ENCODE measurements at regions not wholly inside any gene's neighbourhood (a gene's known extent, or its start where the extent isn't known, plus 50 kb on each side); places are given as distances from the start of the nearest gene placed in this dataset.
A peak's percentile ranks its signal among the peaks of the same experiment; 100 is the strongest.

GRCh38 chr4:167622481-167623240 is 388.4 kb upstream of the SPOCK3 start:
- no peaks in the 10 kb centered on the region for H3K9me3 Mint-ChIP-seq
- H3K36me3 Mint-ChIP-seq (ENCODE audit: low read depth) = no peaks in the 10 kb centered on the region
- H3K4me3 Mint-ChIP-seq = no peak overlapping the region
- H3K4me1 Mint-ChIP-seq (ENCODE audit: low read depth) = no peaks in the 10 kb centered on the region
- no peaks in the 10 kb centered on the region for H3K27me3 Mint-ChIP-seq (ENCODE audit: insufficient read depth)
- peak; percentile 5 for DNase-seq (ENCODE audit: low spot score)
- intact Hi-C loops (cut with micrococcal nuclease) = loop anchor here (1.0 to 5.0 kb wide), 2 partner anchors 530 to 601 kb away; no protein-coding TSS in a partner anchor
- H3K27ac Mint-ChIP-seq = no peak overlapping the region

DNA sequence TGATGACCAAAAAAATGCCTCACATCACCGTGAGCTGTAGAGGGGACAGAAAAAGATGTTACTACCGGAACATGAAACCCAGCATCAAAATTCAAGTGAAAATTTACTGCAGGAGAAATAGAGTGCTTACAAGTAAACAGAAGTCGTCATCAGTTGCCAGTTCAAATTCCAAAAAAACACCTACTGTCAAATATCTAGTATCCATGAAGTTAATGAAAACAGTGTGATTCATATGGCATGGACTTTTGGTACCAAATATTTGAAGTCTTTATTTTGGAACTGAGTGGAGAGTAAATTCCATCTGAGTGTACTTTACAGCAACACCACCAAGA is 388.9 kb upstream of the SPOCK3 start:
- no peak for DNase-seq (ENCODE audit: low spot score)
- no peaks in the 10 kb centered on the region for H3K36me3 Mint-ChIP-seq (ENCODE audit: low read depth)
- no peak overlapping the region for H3K4me3 Mint-ChIP-seq
- no peak overlapping the region for H3K27ac Mint-ChIP-seq
- H3K4me1 Mint-ChIP-seq (ENCODE audit: low read depth) = no peaks in the 10 kb centered on the region
- no peaks in the 10 kb centered on the region for H3K9me3 Mint-ChIP-seq
- H3K27me3 Mint-ChIP-seq (ENCODE audit: insufficient read depth) = no peaks in the 10 kb centered on the region
- intact Hi-C loops (cut with micrococcal nuclease) = loop anchor here (5.0 kb wide), 1 partner anchor 529 kb away; no protein-coding TSS in a partner anchor

GRCh38 chr4:167629272-167629671 is 395.0 kb upstream of the SPOCK3 start:
- Mint-ChIP-seq H3K27ac (no peak overlapping the region), H3K4me1 (ENCODE audit: low read depth) (no peaks in the 10 kb centered on the region), H3K27me3 (ENCODE audit: insufficient read depth) (no peaks in the 10 kb centered on the region), H3K36me3 (ENCODE audit: low read depth) (no peaks in the 10 kb centered on the region), H3K4me3 (no peak overlapping the region), H3K9me3 (peaks cover 5% of the 10 kb centered on the region)
- intact Hi-C loops (cut with micrococcal nuclease) = no loop called here
- DNase-seq (ENCODE audit: low spot score) = no peak

GRCh38 chr4:167642250-167642649 is 408.0 kb upstream of the SPOCK3 start:
- no peak overlapping the region for H3K4me3 Mint-ChIP-seq
- H3K9me3 Mint-ChIP-seq = no peaks in the 10 kb centered on the region
- intact Hi-C loops (cut with micrococcal nuclease) = no loop called here
- DNase-seq (ENCODE audit: low spot score) = no peak
- no peaks in the 10 kb centered on the region for H3K4me1 Mint-ChIP-seq (ENCODE audit: low read depth)
- no peak overlapping the region for H3K27ac Mint-ChIP-seq
- no peaks in the 10 kb centered on the region for H3K27me3 Mint-ChIP-seq (ENCODE audit: insufficient read depth)
- H3K36me3 Mint-ChIP-seq (ENCODE audit: low read depth) = no peaks in the 10 kb centered on the region

DNA sequence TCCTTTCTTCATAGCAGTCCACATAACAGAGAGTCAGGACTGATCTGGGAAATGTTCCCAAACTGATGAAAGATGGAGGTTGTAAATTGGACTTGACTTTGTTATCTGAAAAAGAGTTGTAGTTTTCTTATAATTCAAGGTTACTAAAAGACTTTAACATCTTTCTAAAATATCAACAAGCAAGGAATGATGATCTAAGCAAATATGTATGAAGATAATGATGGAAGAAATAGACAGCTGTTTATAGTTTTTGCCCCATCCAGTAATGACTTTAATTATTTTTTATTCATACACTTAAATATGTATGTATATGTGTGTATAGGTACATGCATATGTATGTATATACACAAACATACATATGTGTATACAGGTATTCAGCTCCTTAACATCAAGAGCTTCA is 411.1 kb upstream of the SPOCK3 start:
- no peak overlapping the region for H3K4me3 Mint-ChIP-seq
- H3K4me1 Mint-ChIP-seq (ENCODE audit: low read depth) = no peaks in the 10 kb centered on the region
- H3K36me3 Mint-ChIP-seq (ENCODE audit: low read depth) = no peaks in the 10 kb centered on the region
- no peak overlapping the region for H3K27ac Mint-ChIP-seq
- intact Hi-C loops (cut with micrococcal nuclease) = no loop called here
- no peaks in the 10 kb centered on the region for H3K9me3 Mint-ChIP-seq
- no peak for DNase-seq (ENCODE audit: low spot score)
- no peaks in the 10 kb centered on the region for H3K27me3 Mint-ChIP-seq (ENCODE audit: insufficient read depth)

GRCh38 chr4:167652267-167652666 is 418.0 kb upstream of the SPOCK3 start:
- Mint-ChIP-seq H3K27ac (no peak overlapping the region), H3K4me1 (ENCODE audit: low read depth) (no peaks in the 10 kb centered on the region), H3K4me3 (no peak overlapping the region), H3K27me3 (ENCODE audit: insufficient read depth) (no peaks in the 10 kb centered on the region), H3K9me3 (no peaks in the 10 kb centered on the region), H3K36me3 (ENCODE audit: low read depth) (no peaks in the 10 kb centered on the region)
- DNase-seq (ENCODE audit: low spot score) = no peak
- intact Hi-C loops (cut with micrococcal nuclease) = no loop called here

DNA sequence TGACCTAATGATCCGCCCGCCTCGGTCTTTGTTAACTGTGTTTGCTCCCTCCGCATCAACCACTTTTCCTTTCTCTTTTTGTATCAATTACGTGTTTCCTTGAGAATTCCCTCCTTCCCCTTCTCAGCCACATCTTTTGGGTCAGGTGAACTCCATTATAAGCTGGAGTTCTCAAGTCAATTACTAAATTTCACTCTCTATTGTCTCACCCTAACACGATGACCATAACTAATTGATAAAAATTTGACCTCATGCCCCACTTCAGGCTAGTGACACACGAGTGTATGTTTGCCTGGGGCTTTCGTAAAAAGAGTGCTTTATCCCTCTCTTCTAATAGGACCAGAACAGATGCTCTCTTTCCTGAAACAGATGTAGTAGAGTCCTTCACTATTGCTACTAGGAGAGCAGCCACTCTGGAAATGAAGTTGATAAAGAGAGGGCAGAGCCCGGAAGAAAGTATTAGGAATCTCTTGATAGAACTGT is 403.6 kb upstream of the ANXA10 start:
- H3K4me3 Mint-ChIP-seq = no peak overlapping the region
- H3K27me3 Mint-ChIP-seq (ENCODE audit: insufficient read depth) = no peaks in the 10 kb centered on the region
- H3K27ac Mint-ChIP-seq = no peak overlapping the region
- DNase-seq (ENCODE audit: low spot score) = no peak
- no peaks in the 10 kb centered on the region for H3K36me3 Mint-ChIP-seq (ENCODE audit: low read depth)
- intact Hi-C loops (cut with micrococcal nuclease) = no loop called here
- no peaks in the 10 kb centered on the region for H3K4me1 Mint-ChIP-seq (ENCODE audit: low read depth)
- H3K9me3 Mint-ChIP-seq = no peaks in the 10 kb centered on the region

DNA sequence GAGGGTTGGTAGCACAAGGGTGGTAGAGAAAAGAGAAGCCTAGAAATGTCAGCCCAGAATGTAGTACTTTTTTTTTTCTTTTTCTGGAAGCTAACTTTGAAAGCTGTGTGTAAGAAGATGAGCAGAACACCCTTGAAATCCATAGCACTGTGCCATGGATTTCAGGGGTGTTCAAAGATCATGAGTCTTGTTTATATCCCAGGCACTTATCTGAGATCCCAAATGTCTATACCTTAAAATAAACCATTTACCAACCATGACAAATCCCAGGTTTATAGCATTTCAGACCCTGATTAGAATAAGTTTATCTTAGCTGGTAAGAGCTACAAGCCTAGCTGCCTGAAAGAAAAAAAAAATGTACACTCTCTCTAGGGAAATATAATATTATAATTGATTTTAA is 389.9 kb upstream of the ANXA10 start:
- no peaks in the 10 kb centered on the region for H3K4me1 Mint-ChIP-seq (ENCODE audit: low read depth)
- no peaks in the 10 kb centered on the region for H3K36me3 Mint-ChIP-seq (ENCODE audit: low read depth)
- no peak for DNase-seq (ENCODE audit: low spot score)
- H3K9me3 Mint-ChIP-seq = peaks cover 4% of the 10 kb centered on the region
- no peak overlapping the region for H3K4me3 Mint-ChIP-seq
- no peak overlapping the region for H3K27ac Mint-ChIP-seq
- intact Hi-C loops (cut with micrococcal nuclease) = no loop called here
- no peaks in the 10 kb centered on the region for H3K27me3 Mint-ChIP-seq (ENCODE audit: insufficient read depth)

DNA sequence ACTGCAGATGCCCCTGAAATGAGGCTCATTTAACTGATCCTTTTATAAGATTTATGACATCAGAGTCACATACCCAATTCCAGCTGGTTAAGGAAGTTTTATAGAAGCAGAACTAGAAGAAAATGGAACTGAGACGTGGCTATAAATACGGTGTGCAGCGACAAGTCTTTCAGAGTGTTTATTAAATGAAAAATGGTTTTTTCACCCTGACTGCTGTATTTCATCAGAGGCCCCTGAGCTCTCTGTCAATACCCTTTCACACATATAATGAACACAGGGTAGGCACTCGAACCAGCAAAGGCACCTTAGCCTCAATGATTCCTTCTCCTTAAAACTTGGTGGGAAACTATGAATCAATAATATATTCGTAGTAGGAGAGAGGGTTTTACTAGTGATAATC is 380.8 kb upstream of the ANXA10 start:
- Mint-ChIP-seq H3K36me3 (ENCODE audit: low read depth) (no peaks in the 10 kb centered on the region), H3K27ac (no peak overlapping the region), H3K4me3 (no peak overlapping the region), H3K27me3 (ENCODE audit: insufficient read depth) (no peaks in the 10 kb centered on the region), H3K4me1 (ENCODE audit: low read depth) (no peaks in the 10 kb centered on the region), H3K9me3 (peaks cover 4% of the 10 kb centered on the region)
- no peak for DNase-seq (ENCODE audit: low spot score)
- intact Hi-C loops (cut with micrococcal nuclease) = no loop called here

DNA sequence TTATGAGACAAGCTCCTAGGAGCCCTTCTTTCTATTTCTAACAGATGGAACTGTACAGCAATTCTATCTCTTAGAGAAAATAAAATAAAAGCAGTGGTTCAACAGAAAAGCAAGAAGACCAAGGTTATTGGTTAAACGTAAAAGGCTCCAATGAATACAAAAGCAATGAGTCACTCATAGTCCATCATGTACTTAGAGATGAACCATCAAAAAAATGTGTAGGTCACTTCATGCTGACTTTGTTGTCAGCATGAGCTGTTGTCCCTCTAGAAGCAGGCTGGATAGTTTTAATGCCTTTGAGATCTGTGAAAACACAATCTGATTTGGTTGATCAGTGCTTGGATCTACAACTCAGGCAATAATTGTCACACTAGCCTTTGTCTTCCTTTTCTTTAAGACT is 378.6 kb upstream of the ANXA10 start:
- Mint-ChIP-seq H3K4me1 (ENCODE audit: low read depth) (no peaks in the 10 kb centered on the region), H3K27me3 (ENCODE audit: insufficient read depth) (no peaks in the 10 kb centered on the region), H3K36me3 (ENCODE audit: low read depth) (no peaks in the 10 kb centered on the region), H3K27ac (no peak overlapping the region), H3K4me3 (no peak overlapping the region), H3K9me3 (peaks cover 4% of the 10 kb centered on the region)
- intact Hi-C loops (cut with micrococcal nuclease) = no loop called here
- no peak for DNase-seq (ENCODE audit: low spot score)

DNA sequence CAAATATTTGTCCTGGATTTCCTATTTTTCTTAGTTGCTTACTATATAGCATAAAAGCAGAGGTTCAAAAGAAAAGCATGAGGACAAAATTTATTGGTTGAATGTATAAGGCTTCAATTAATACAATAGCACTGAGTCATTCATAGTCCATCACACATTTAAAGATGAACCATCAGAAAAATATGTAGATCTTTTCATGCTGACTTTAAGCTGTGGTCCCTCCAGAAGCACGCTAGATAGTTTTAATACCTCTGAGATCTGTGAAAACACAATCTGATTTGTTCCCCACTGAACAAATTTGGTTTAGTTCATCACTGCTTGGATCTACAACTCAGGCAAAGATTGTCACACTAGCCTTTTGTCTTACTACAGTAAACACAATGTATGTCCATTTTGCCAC is 377.2 kb upstream of the ANXA10 start:
- H3K36me3 Mint-ChIP-seq (ENCODE audit: low read depth) = no peaks in the 10 kb centered on the region
- H3K4me3 Mint-ChIP-seq = no peak overlapping the region
- H3K9me3 Mint-ChIP-seq = peaks cover 4% of the 10 kb centered on the region
- H3K4me1 Mint-ChIP-seq (ENCODE audit: low read depth) = no peaks in the 10 kb centered on the region
- no peak for DNase-seq (ENCODE audit: low spot score)
- intact Hi-C loops (cut with micrococcal nuclease) = no loop called here
- no peaks in the 10 kb centered on the region for H3K27me3 Mint-ChIP-seq (ENCODE audit: insufficient read depth)
- no peak overlapping the region for H3K27ac Mint-ChIP-seq

GRCh38 chr4:167717495-167717894 is 374.8 kb upstream of the ANXA10 start:
- Mint-ChIP-seq H3K4me1 (ENCODE audit: low read depth) (no peaks in the 10 kb centered on the region), H3K36me3 (ENCODE audit: low read depth) (no peaks in the 10 kb centered on the region), H3K27me3 (ENCODE audit: insufficient read depth) (no peaks in the 10 kb centered on the region), H3K27ac (no peak overlapping the region), H3K4me3 (no peak overlapping the region), H3K9me3 (no peaks in the 10 kb centered on the region)
- no peak for DNase-seq (ENCODE audit: low spot score)
- intact Hi-C loops (cut with micrococcal nuclease) = no loop called here

DNA sequence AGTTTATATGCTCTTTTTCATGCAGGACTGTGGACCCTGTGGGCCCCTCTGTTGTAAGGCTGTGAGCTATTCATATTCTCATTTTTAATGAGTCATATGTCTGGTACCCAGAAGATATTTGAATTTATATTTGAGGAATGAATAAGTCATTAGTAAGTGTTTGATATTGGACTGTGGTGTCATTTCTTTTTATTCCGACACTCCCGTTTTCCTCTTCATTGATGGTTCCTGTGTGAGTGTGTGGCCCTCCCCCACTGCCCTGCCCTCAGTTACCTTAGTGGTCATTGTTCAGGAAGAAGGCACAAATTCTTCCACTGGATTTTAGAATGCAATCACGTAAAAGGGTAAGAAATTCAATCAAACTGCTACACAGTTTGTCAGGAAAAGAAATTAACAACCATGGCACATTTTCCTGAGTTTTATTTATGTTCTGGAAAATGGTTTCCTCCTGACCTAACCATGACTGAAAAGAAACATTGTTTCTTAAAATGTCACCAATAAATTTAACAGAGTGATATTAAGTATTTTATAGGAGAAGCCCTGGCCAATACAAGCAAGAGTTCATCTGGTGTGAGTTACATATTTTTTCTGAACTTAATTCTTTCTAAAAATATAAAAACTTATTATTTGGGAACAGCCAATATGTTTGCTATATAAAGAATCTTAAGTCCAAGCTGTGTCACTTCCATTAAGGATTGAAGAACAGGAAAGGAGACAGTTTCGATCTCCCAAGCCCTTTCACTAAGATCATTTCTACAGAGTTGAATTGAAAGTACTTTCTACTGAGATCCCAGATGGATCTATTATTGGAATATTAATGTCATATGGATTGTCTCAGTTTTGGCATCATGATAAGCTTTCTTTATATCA is 370.5 kb upstream of the ANXA10 start:
- Mint-ChIP-seq H3K27ac (no peak overlapping the region), H3K36me3 (ENCODE audit: low read depth) (no peaks in the 10 kb centered on the region), H3K4me3 (no peak overlapping the region), H3K9me3 (peaks cover 8% of the 10 kb centered on the region), H3K27me3 (ENCODE audit: insufficient read depth) (no peaks in the 10 kb centered on the region), H3K4me1 (ENCODE audit: low read depth) (no peaks in the 10 kb centered on the region)
- DNase-seq (ENCODE audit: low spot score) = no peak
- intact Hi-C loops (cut with micrococcal nuclease) = no loop called here
